Left lung (tissue), 4 donors: ENCODE measurements at regions not wholly inside any gene's neighbourhood (a gene's known extent, or its start where the extent isn't known, plus 50 kb on each side); places are given as distances from the start of the nearest gene placed in this dataset.

ENCODE experiments used
- ATAC-seq: fragments of 200-7000 bp; cut with Tn5 transposase; one replicate; pipeline ENCODE4 v1.9.1; 2020; ENCODE audit warnings: moderate library complexity
- DNase-seq, 4 donors: peaks; one replicate each; pipeline ENCODE4 v3.0.0-alpha.2; 2013 to 2020
- H3K27ac ChIP-seq, 2 donors: fragments of 200-600 bp; sonication (generic) in 1 of 2; one replicate each; pipeline versions ENCODE4 v1.5.0 to v1.8.0; 2020 to 2021
- H3K27me3 ChIP-seq, 2 donors: fragments of 200-600 bp; sonication (generic) in 1 of 2; one replicate each; pipeline versions ENCODE4 v1.5.0 to v1.8.0; 2020 to 2021
- H3K36me3 ChIP-seq, 2 donors: fragments of 200-600 bp; sonication (generic) in 1 of 2; one replicate each; pipeline versions ENCODE4 v1.5.0 to v1.8.0; 2020 to 2021
- H3K4me1 ChIP-seq, 2 donors: fragments of 200-600 bp; one replicate each; pipeline ENCODE4 v1.8.0; 2021
- H3K4me3 ChIP-seq, 2 donors: fragments of 200-600 bp; sonication (generic) in 1 of 2; one replicate each; pipeline versions ENCODE4 v1.5.0 to v1.8.0; 2020 to 2021; ENCODE audit warnings: mild to moderate bottlenecking in 1 of 2
- H3K9me3 ChIP-seq, 2 donors: fragments of 200-600 bp; sonication (generic) in 1 of 2; one replicate each; pipeline versions ENCODE4 v1.5.0 to v1.8.0; 2020 to 2021
- CTCF ChIP-seq, 2 donors: fragments of 200-600 bp; sonication (generic) in 1 of 2; IDR thresholded peaks; one replicate each; pipeline versions ENCODE4 v1.5.0 to v1.8.0; 2021; ENCODE audit warnings: antibody characterized with exemption in 2 of 2
- intact Hi-C, 2 donors: fragments of 100-400 bp; cut with DNase I; formaldehyde crosslinking; loops; one replicate each; pipeline versions ENCODE4 v1.11.2 to v1.14.2; 2022
- donor health status: DM: no; HTN: yes; CAD: no.
- donor health status: DM: no; HTN: no; CAD: no.

- Histone ChIP-seq H3K4me3 (no peak overlapping the region), H3K27ac (no peak overlapping the region), H3K27me3 (no peaks in the 10 kb centered on the region), H3K4me1 (no peaks in the 10 kb centered on the region), H3K36me3 (no peaks in the 10 kb centered on the region), H3K9me3 (no peaks in the 10 kb centered on the region)
- DNase-seq (no peak), ATAC-seq (no peak)
- intact Hi-C loops: no loop called here
- TF ChIP-seq CTCF (IDR thresholded peaks at IDR 0.05): no peak
Observed at GRCh38 chr21:34274001-34274400, 89.8 kb upstream of the KCNE2 start.

GRCh38 chr21:34276711-34277425 lies 86.9 kb upstream of the KCNE2 start:
- intact Hi-C loops: no loop called here
- no peak overlapping the region for H3K27ac ChIP-seq
- ATAC-seq: no peak
- no peaks in the 10 kb centered on the region for H3K27me3 ChIP-seq
- DNase-seq: no peak
- no peak overlapping the region for H3K4me3 ChIP-seq
- H3K36me3 ChIP-seq: no peaks in the 10 kb centered on the region
- no peaks in the 10 kb centered on the region for H3K9me3 ChIP-seq
- H3K4me1 ChIP-seq: no peaks in the 10 kb centered on the region
- TF ChIP-seq CTCF (IDR thresholded peaks at IDR 0.05): no peak

- intact Hi-C loops: no loop called here
- Histone ChIP-seq H3K27me3 (no peaks in the 10 kb centered on the region), H3K4me3 (no peak overlapping the region), H3K4me1 (no peaks in the 10 kb centered on the region), H3K36me3 (no peaks in the 10 kb centered on the region), H3K27ac (no peak overlapping the region), H3K9me3 (no peaks in the 10 kb centered on the region)
- TF ChIP-seq CTCF (IDR thresholded peaks at IDR 0.05): no peak
- no peak for DNase-seq
- no peak for ATAC-seq
Observed at GRCh38 chr21:34278451-34278850, 85.4 kb upstream of the KCNE2 start.

- H3K4me3 ChIP-seq: no peak overlapping the region
- intact Hi-C loops: no loop called here
- H3K4me1 ChIP-seq: no peaks in the 10 kb centered on the region
- DNase-seq (no peak), ATAC-seq (no peak)
- H3K36me3 ChIP-seq: no peaks in the 10 kb centered on the region
- no peaks in the 10 kb centered on the region for H3K27me3 ChIP-seq
- no peaks in the 10 kb centered on the region for H3K9me3 ChIP-seq
- TF ChIP-seq CTCF (IDR thresholded peaks at IDR 0.05): no peak
- no peak overlapping the region for H3K27ac ChIP-seq
Observed at GRCh38 chr21:34279285-34279684, 84.5 kb upstream of the KCNE2 start.

DNA sequence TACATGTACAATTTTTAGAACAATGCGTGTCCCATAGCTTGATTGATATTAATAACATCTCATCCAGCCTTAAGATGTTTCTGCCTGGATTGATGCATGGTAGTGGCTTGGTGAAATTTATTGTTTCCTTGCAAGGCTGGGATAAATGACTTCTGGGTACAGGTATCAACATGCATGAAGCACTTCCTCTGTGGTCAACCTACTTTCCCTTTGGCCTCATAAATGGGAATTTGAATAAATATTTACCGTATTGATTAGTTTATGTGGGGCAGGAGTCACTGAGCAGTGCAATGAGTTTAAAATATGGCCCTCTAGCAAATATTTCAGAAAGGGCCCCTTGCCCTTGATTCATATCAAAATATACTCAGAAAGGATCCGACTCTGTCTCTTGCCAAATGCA lies 83.9 kb upstream of the KCNE2 start:
- no peak overlapping the region for H3K4me3 ChIP-seq
- no peak for TF ChIP-seq CTCF (IDR thresholded peaks at IDR 0.05)
- intact Hi-C loops: no loop called here

More for the DNA sequence above, 83.9 kb upstream of the KCNE2 start:
- no peak for DNase-seq
- Histone ChIP-seq H3K27ac (no peak overlapping the region), H3K9me3 (no peaks in the 10 kb centered on the region), H3K36me3 (no peaks in the 10 kb centered on the region), H3K4me1 (no peaks in the 10 kb centered on the region), H3K27me3 (no peaks in the 10 kb centered on the region)
- no peak for ATAC-seq
